ENCODE measurements at regions not wholly inside any gene's neighbourhood (a gene's known extent, or its start where the extent isn't known, plus 50 kb on each side); places are given as distances from the start of the nearest gene placed in this dataset.

DNA sequence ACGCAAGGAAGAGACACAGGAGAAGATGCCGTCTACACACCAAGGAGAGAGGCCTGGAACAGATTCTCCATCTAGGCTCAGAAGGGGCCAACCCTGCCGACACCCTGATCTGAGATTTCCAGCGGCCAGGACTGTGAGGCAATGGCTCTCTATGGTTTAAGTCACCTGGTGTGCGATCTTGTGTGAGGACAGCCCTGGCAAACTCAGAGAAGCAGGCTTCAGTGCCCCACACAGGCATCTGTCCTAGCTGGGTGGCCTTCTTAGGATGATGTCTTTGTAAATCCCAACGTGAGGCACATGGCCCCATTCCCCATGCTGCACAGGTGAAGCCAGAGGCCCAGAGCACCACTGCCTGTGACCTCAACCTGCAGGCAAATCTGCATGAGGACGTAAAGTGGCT is 87.6 kb upstream of the FRMD1 start:
- no peak overlapping the region for H3K27ac ChIP-seq (ENCODE audit: extremely low read depth, low read depth, low read length)
- H3K4me2 ChIP-seq (ENCODE audit: insufficient read depth, low read length) = no peak overlapping the region
- no peak for FAIRE-seq
- H4K20me1 ChIP-seq (replicated peaks; ENCODE audit: control insufficient read depth, insufficient read depth, low read length) = peaks cover 3% of the 10 kb centered on the region; the same call in 1 of the 2 replicates
- 2% methylated on average over 7 of the region's 7 CpGs for WGBS (ENCODE audit: insufficient coverage, low coverage, missing lambda C conversion rate)
- no TSS peak for BruUV-seq (replicated peaks)
- TF ChIP-seq GATAD2B (IDR thresholded peaks at IDR 0.05; ENCODE audit: borderline replicate concordance) (no peak), RAD51 (IDR thresholded peaks at IDR 0.05; ENCODE audit: borderline replicate concordance, low read depth) (no peak)
- TF ChIP-seq, protein P1, sequence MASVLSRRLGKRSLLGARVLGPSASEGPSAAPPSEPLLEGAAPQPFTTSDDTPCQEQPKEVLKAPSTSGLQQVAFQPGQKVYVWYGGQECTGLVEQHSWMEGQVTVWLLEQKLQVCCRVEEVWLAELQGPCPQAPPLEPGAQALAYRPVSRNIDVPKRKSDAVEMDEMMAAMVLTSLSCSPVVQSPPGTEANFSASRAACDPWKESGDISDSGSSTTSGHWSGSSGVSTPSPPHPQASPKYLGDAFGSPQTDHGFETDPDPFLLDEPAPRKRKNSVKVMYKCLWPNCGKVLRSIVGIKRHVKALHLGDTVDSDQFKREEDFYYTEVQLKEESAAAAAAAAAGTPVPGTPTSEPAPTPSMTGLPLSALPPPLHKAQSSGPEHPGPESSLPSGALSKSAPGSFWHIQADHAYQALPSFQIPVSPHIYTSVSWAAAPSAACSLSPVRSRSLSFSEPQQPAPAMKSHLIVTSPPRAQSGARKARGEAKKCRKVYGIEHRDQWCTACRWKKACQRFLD (CRISPR knock-in tag; IDR thresholded peaks at IDR 0.05) = no peak
- TF ChIP-seq, protein P2, sequence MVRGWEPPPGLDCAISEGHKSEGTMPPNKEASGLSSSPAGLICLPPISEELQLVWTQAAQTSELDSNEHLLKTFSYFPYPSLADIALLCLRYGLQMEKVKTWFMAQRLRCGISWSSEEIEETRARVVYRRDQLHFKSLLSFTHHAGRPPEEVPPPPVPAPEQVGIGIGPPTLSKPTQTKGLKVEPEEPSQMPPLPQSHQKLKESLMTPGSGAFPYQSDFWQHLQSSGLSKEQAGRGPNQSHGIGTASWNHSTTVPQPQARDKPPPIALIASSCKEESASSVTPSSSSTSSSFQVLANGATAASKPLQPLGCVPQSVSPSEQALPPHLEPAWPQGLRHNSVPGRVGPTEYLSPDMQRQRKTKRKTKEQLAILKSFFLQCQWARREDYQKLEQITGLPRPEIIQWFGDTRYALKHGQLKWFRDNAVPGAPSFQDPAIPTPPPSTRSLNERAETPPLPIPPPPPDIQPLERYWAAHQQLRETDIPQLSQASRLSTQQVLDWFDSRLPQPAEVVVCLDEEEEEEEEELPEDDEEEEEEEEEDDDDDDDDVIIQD (CRISPR knock-in tag; IDR thresholded peaks at IDR 0.05) = no peak
- TF ChIP-seq, protein P3, sequence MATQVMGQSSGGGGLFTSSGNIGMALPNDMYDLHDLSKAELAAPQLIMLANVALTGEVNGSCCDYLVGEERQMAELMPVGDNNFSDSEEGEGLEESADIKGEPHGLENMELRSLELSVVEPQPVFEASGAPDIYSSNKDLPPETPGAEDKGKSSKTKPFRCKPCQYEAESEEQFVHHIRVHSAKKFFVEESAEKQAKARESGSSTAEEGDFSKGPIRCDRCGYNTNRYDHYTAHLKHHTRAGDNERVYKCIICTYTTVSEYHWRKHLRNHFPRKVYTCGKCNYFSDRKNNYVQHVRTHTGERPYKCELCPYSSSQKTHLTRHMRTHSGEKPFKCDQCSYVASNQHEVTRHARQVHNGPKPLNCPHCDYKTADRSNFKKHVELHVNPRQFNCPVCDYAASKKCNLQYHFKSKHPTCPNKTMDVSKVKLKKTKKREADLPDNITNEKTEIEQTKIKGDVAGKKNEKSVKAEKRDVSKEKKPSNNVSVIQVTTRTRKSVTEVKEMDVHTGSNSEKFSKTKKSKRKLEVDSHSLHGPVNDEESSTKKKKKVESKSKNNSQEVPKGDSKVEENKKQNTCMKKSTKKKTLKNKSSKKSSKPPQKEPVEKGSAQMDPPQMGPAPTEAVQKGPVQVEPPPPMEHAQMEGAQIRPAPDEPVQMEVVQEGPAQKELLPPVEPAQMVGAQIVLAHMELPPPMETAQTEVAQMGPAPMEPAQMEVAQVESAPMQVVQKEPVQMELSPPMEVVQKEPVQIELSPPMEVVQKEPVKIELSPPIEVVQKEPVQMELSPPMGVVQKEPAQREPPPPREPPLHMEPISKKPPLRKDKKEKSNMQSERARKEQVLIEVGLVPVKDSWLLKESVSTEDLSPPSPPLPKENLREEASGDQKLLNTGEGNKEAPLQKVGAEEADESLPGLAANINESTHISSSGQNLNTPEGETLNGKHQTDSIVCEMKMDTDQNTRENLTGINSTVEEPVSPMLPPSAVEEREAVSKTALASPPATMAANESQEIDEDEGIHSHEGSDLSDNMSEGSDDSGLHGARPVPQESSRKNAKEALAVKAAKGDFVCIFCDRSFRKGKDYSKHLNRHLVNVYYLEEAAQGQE (IDR thresholded peaks at IDR 0.05; ENCODE audit: borderline replicate concordance) = no peak
- TF ChIP-seq, protein P3 (CRISPR knock-in tag; IDR thresholded peaks at IDR 0.05; ENCODE audit: low read depth) = no peak
- H3K4me1 ChIP-seq (replicated peaks in 1 of 2; ENCODE audit: control insufficient read depth in 2 of 2, insufficient read depth in 2 of 2, low read length in 2 of 2) = no peaks in the 10 kb centered on the region
- no peak overlapping the region for H3K9ac ChIP-seq (ENCODE audit: insufficient read depth in 1 of 2, low read depth in 2 of 2, low read length in 2 of 2)
- DNase-seq (ENCODE audit: extremely low read depth in 1 of 4, low spot score in 3 of 4) = no peak
- ChIA-PET CTCF (ENCODE audit: low intra/inter-chr PET ratio) (no interaction called here), POLR2A (no interaction called here)
- H3K36me3 ChIP-seq (ENCODE audit: control insufficient read depth, insufficient read depth, low read length) = no peaks in the 10 kb centered on the region
- peaks cover 30 to 66% of the 10 kb centered on the region in 2 experiments for H3K27me3 ChIP-seq (ENCODE audit: control insufficient read depth in 2 of 2, insufficient read depth in 2 of 2, low read length in 2 of 2)
- in situ Hi-C loops (cut with MboI) (no loop called here), intact Hi-C loops (cut with micrococcal nuclease) (no loop called here)
- no peaks in the 10 kb centered on the region for H3K9me1 ChIP-seq (ENCODE audit: control insufficient read depth, insufficient read depth, low read length)
- H2AFZ ChIP-seq (ENCODE audit: low read depth, low read length) = no peak overlapping the region
- no peaks in the 10 kb centered on the region for H3K9me3 ChIP-seq (replicated peaks; ENCODE audit: control insufficient read depth, insufficient read depth, low read depth, low read length)
- H3K4me3 ChIP-seq = no peak overlapping the region
- H3K79me2 ChIP-seq (ENCODE audit: control insufficient read depth, insufficient read depth, low read length) = no peaks in the 10 kb centered on the region
- ATAC-seq = no peak
